ENCODE measurements at regions not wholly inside any gene's neighbourhood (a gene's known extent, or its start where the extent isn't known, plus 50 kb on each side); places are given as distances from the start of the nearest gene placed in this dataset.

DNA sequence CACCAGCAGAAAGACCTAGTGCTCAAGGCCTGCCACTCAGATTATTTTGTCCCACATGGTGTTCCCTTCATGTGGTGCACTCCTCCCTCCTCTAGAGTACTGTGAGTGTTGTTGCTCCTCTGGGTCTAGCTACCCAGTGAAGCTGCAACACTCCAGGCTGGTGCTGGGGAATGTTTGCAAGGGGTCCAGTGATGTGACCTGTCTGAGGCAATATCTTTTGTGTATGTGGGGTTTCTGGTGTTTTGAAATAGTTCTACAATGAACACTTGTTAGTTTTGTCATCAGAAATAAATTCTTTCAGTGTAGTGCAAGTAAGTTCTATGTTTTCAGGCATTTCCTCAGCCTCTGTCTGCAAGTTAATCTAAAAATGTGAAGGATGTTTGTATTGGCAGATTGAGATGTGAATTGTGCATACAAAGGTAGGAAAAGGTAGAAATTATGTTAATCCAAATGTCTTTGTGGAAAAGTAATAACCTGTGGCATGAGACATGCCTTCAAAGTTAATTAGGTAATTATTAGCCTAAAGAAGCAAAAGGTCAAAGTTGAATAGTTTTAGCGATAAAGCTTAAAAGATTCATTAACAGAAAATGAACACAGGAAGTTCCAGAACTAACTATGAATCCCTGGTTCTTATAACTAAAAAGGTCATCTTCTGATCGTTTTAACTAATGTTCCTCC is 616.8 kb downstream of the LTN1 start:
- DNase-seq (ENCODE audit: insufficient read length, low spot score) (no peak), FAIRE-seq (no peak)
- no peak for TF ChIP-seq CTCF (IDR thresholded peaks at IDR 0.05; ENCODE audit: insufficient read depth, missing control alignments)

DNA sequence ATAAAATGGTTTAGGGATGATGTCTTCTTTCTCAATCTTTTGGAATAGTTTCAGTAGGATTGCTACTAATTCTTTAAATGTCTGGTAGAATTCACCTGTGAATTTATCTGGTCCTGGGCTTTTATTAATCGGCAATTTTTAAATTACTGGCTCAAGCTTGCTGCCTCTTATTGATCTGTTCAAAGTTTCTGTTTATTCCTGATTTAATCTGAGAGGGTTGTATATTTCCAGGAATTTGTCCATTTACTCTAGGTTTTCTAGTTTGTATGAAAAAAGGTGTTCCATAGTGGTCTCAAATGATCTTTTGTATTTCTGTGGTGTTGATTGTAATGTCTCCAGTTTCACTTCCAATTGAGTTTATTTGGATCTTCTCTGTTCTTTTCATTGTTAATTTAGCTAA is 617.8 kb downstream of the LTN1 start:
- FAIRE-seq (no peak), DNase-seq (ENCODE audit: insufficient read length, low spot score) (no peak)
- no peak for TF ChIP-seq CTCF (IDR thresholded peaks at IDR 0.05; ENCODE audit: insufficient read depth, missing control alignments)

GRCh38 chr21:28371713-28372112 is 621.0 kb downstream of the LTN1 start:
- DNase-seq (ENCODE audit: insufficient read length, low spot score) (no peak), FAIRE-seq (no peak)
- TF ChIP-seq CTCF (IDR thresholded peaks at IDR 0.05; ENCODE audit: insufficient read depth, missing control alignments), result no peak

DNA sequence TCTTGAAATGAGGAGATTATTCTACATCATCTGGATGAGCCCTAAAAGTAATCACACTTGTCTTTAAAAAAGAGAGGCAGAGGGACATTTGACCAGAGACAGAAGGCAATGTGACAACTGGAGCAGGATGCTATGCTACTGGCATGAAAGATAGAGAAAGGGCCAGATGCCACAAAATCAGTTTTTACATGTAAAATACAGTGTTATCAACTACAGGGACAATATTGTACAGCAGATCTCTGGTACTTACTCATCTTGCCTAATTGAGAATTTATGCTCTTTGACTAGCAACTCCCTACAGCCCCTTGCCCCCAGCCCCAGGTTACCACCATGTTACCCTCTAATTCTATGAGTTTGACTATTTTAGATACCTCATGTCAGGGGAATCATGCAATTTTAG is 633.4 kb downstream of the LTN1 start:
- no peak for DNase-seq (ENCODE audit: insufficient read length, low spot score)
- TF ChIP-seq CTCF (IDR thresholded peaks at IDR 0.05; ENCODE audit: insufficient read depth, missing control alignments), result no peak
- FAIRE-seq, result no peak

DNA sequence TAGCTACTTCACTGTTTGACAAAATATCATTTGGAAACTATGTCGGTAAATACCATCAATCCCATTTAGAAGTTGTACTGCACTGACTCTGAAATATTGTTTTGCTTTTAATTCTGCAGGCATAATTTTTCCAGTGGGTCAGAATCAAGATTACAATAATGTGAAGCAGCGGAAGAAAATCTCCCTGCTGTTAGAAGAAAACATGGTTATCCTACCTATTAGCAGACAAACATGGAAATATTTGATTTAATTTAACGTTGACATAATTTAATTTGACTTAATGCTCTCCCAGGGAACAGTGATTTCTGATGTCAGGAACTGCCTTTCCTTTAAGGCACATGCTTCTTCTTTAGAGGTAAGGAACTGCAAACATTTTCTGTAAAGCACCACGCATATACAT is 634.0 kb downstream of the LTN1 start:
- TF ChIP-seq CTCF (IDR thresholded peaks at IDR 0.05; ENCODE audit: insufficient read depth, missing control alignments), result no peak
- FAIRE-seq, result no peak
- DNase-seq (ENCODE audit: insufficient read length, low spot score), result no peak

GRCh38 chr21:28358170-28358569 is 634.5 kb downstream of the LTN1 start:
- TF ChIP-seq CTCF (IDR thresholded peaks at IDR 0.05; ENCODE audit: insufficient read depth, missing control alignments), result no peak
- no peak for DNase-seq (ENCODE audit: insufficient read length, low spot score)
- FAIRE-seq, result no peak

DNA sequence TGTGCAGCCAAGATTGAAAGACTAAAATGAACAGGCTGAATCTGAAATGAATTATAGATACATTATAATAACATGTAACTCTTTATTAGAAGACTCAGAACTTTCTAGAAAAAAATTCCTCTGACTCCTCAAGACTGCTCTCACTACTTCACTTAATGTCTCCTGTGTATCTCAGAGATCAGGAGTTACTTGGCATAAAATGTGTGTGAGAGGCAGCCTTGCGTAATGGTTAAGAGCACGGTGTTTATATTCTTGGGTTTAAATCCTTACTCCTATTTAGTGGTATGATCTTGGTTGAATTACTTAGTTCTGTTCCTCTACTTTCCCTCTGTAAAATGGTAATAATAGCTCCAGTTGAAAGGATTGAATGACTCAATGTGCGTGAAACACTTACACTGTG is 634.9 kb downstream of the LTN1 start:
- TF ChIP-seq CTCF (IDR thresholded peaks at IDR 0.05; ENCODE audit: insufficient read depth, missing control alignments), result no peak
- DNase-seq (ENCODE audit: insufficient read length, low spot score) (no peak), FAIRE-seq (no peak)

Measured in D721Med (cell line).